GM23338 (cell line): ENCODE measurements at regions not wholly inside any gene's neighbourhood (a gene's known extent, or its start where the extent isn't known, plus 50 kb on each side); places are given as distances from the start of the nearest gene placed in this dataset.

Source experiments
- ATAC-seq: fragments of 200-7000 bp; cut with Tn5 transposase; 3 replicates; pipeline ENCODE4 v1.9.1; 2020
- DNase-seq: peaks from one replicate; pipeline ENCODE4 v3.0.0-alpha.2; 2015; ENCODE audit warnings: low spot score
- H2AFZ ChIP-seq: fragments of 200-600 bp; sonication (generic); 2 replicates; pipeline ENCODE4 v1.8.0; 2016; ENCODE audit warnings: antibody characterized with exemption, mild to moderate bottlenecking, moderate library complexity
- H3F3A ChIP-seq: fragments of 200-600 bp; sonication (generic); replicated peaks from 2 replicates; pipeline ENCODE4 v1.8.0; 2017; ENCODE audit warnings: antibody characterized with exemption, mixed run types, low read depth
- H3K27ac ChIP-seq: fragments of 200-600 bp; sonication (generic); 2 replicates; pipeline ENCODE4 v1.6.1; 2016; ENCODE audit warnings: low read depth
- H3K27me3 ChIP-seq: fragments of 200-600 bp; sonication (generic); 2 replicates; pipeline ENCODE4 v1.8.0; 2016; ENCODE audit warnings: mild to moderate bottlenecking, mixed run types, moderate library complexity; ENCODE audit not compliant: insufficient read depth
- H3K36me3 ChIP-seq: fragments of 200-600 bp; sonication (generic); 2 replicates; pipeline ENCODE4 v1.8.0; 2016; ENCODE audit warnings: mild to moderate bottlenecking; ENCODE audit not compliant: insufficient read depth
- H3K4me1 ChIP-seq: fragments of 200-600 bp; sonication (generic); 2 replicates; pipeline ENCODE4 v1.8.0; 2016; ENCODE audit warnings: mild to moderate bottlenecking, moderate library complexity; ENCODE audit not compliant: insufficient read depth
- H3K4me2 ChIP-seq: fragments of 200-600 bp; sonication (generic); 2 replicates; pipeline ENCODE4 v1.7.1; 2017; ENCODE audit warnings: mixed run types
- H3K4me3 ChIP-seq: fragments of 200-600 bp; sonication (generic); 2 replicates; pipeline ENCODE4 v1.6.1; 2016; ENCODE audit warnings: mixed run types
- H3K79me2 ChIP-seq: fragments of 200-600 bp; sonication (generic); replicated peaks from 2 replicates; pipeline ENCODE4 v1.8.0; 2017; ENCODE audit warnings: mild to moderate bottlenecking; ENCODE audit not compliant: insufficient read depth
- H3K9me2 ChIP-seq: fragments of 200-600 bp; sonication (generic); 2 replicates; pipeline ENCODE4 v1.8.0; 2017; ENCODE audit not compliant: insufficient read depth
- H4K20me1 ChIP-seq: fragments of 200-600 bp; sonication (generic); replicated peaks from 2 replicates; pipeline ENCODE4 v1.8.0; 2017; ENCODE audit warnings: mild to moderate bottlenecking; ENCODE audit not compliant: insufficient read depth
- H3K27ac Mint-ChIP-seq: 2 replicates; pipeline ENCODE4 v1.8.0; 2020; ENCODE audit warnings: inconsistent platforms, mild to moderate bottlenecking, moderate library complexity, mixed read lengths
- H3K27me3 Mint-ChIP-seq: 3 replicates; pipeline ENCODE4 v1.8.0; 2022; ENCODE audit warnings: low read depth, mild to moderate bottlenecking, moderate library complexity, mixed read lengths, inconsistent platforms; ENCODE audit not compliant: insufficient read depth, poor library complexity
- H3K36me3 Mint-ChIP-seq: 3 replicates; pipeline ENCODE4 v1.8.0; 2021; ENCODE audit warnings: low read depth, mild to moderate bottlenecking, inconsistent platforms, moderate library complexity, mixed read lengths
- H3K4me1 Mint-ChIP-seq: 3 replicates; pipeline ENCODE4 v1.8.0; 2020; ENCODE audit warnings: mild to moderate bottlenecking, inconsistent platforms, mixed read lengths
- H3K4me3 Mint-ChIP-seq: 3 replicates; pipeline ENCODE4 v1.8.0; 2021; ENCODE audit warnings: moderate library complexity, mild to moderate bottlenecking, inconsistent platforms, mixed read lengths
- H3K9me3 Mint-ChIP-seq: 3 replicates; pipeline ENCODE4 v1.8.0; 2020; ENCODE audit warnings: moderate library complexity, mild to moderate bottlenecking, inconsistent platforms, mixed read lengths
- ETS1 ChIP-seq: IDR thresholded peaks from 2 replicates; pipeline ENCODE4 v1.6.1; 2016; ENCODE audit warnings: antibody characterized with exemption
- EZH2 ChIP-seq: fragments of 200-600 bp; sonication (generic); IDR thresholded peaks from one replicate; pipeline ENCODE4 v1.8.0; 2017; ENCODE audit warnings: antibody characterized with exemption, mild to moderate bottlenecking, low read depth; ENCODE audit not compliant: unreplicated experiment
- EZH2phosphoT487 ChIP-seq: fragments of 200-600 bp; sonication (generic); IDR thresholded peaks from one replicate; pipeline ENCODE4 v1.8.1; 2018; ENCODE audit warnings: antibody characterized with exemption; ENCODE audit not compliant: unreplicated experiment
- JUNB ChIP-seq: IDR thresholded peaks from one replicate; pipeline ENCODE4 v1.6.1; 2016; ENCODE audit warnings: antibody characterized with exemption; ENCODE audit not compliant: unreplicated experiment
- POLR2AphosphoS5 ChIP-seq: IDR thresholded peaks from 2 replicates; pipeline ENCODE4 v1.6.1; 2016; ENCODE audit warnings: antibody characterized with exemption, low read depth
- REST ChIP-seq: IDR thresholded peaks from one replicate; pipeline ENCODE4 v1.6.1; 2018; ENCODE audit warnings: antibody characterized with exemption; ENCODE audit not compliant: unreplicated experiment
- STAT1 ChIP-seq: IDR thresholded peaks from one replicate; pipeline ENCODE4 v1.6.1; 2016; ENCODE audit warnings: antibody characterized with exemption; ENCODE audit not compliant: unreplicated experiment
- ZNF331 ChIP-seq: fragments of 250-450 bp; sonication (Bioruptor Pico); IDR thresholded peaks from 2 replicates; pipeline ENCODE4 v1.5.0; 2020; ENCODE audit warnings: low read depth, mild to moderate bottlenecking, moderate library complexity
- TF ChIP-seq, protein P1 (sequence below), 2 experiments: fragments of 200-600 bp in 1 of 2; sonication (generic) in 1 of 2; conservative IDR thresholded peaks; 2 replicates each; pipeline versions ENCODE4 v1.5.1 to v1.6.1; 2016 to 2017; ENCODE audit warnings: antibody characterized with exemption in 2 of 2, low read depth in 2 of 2, mild to moderate bottlenecking in 2 of 2, moderate library complexity in 1 of 2
- TF ChIP-seq, protein P2 (sequence below): fragments of 250-450 bp; sonication (Bioruptor Pico); IDR thresholded peaks from 2 replicates; pipeline ENCODE4 v1.5.0; 2020; ENCODE audit warnings: mild to moderate bottlenecking, moderate library complexity

- H3F3A ChIP-seq = no peaks in the 10 kb centered on the region
- no peaks in the 10 kb centered on the region for H3K79me2 ChIP-seq
- Mint-ChIP-seq H3K36me3 (no peaks in the 10 kb centered on the region), H3K27ac (no peak overlapping the region; the same call in 1 of the 2 replicates), H3K9me3 (no peaks in the 10 kb centered on the region; the same call in 2 of the 3 replicates), H3K4me3 (no peak overlapping the region), H3K4me1 (peaks cover 29% of the 10 kb centered on the region), H3K27me3 (peaks cover 3% of the 10 kb centered on the region)
- no peak for TF ChIP-seq EZH2
- no peak overlapping the region for H3K27ac ChIP-seq
- peaks cover 30% of the 10 kb centered on the region for H3K4me1 ChIP-seq
- H3K9me2 ChIP-seq = peaks cover 13% of the 10 kb centered on the region; the same call in 1 of the 2 replicates
- ATAC-seq (no peak), DNase-seq (no peak)
- H3K4me2 ChIP-seq = no peak overlapping the region
- H3K27me3 ChIP-seq = no peaks in the 10 kb centered on the region
- no peak overlapping the region for H2AFZ ChIP-seq
- no peaks in the 10 kb centered on the region for H4K20me1 ChIP-seq
- no peaks in the 10 kb centered on the region for H3K36me3 ChIP-seq
- H3K4me3 ChIP-seq = no peak overlapping the region
Measured at GRCh38 chr6:94462231-94462630, 1042.9 kb upstream of the EPHA7 start.

GRCh38 chr6:94456266-94456665 lies 1036.9 kb upstream of the EPHA7 start:
- Histone ChIP-seq H3K79me2 (no peaks in the 10 kb centered on the region), H2AFZ (no peak overlapping the region), H3K4me3 (no peak overlapping the region), H3K9me2 (no peaks in the 10 kb centered on the region), H3K27me3 (no peaks in the 10 kb centered on the region), H4K20me1 (no peaks in the 10 kb centered on the region), H3K36me3 (no peaks in the 10 kb centered on the region), H3K4me2 (no peak overlapping the region), H3F3A (no peaks in the 10 kb centered on the region), H3K27ac (no peak overlapping the region), H3K4me1 (no peaks in the 10 kb centered on the region)
- Mint-ChIP-seq H3K9me3 (no peaks in the 10 kb centered on the region; the same call in 2 of the 3 replicates), H3K36me3 (no peaks in the 10 kb centered on the region), H3K27ac (no peak overlapping the region; the same call in 1 of the 2 replicates), H3K27me3 (no peaks in the 10 kb centered on the region), H3K4me1 (no peaks in the 10 kb centered on the region), H3K4me3 (no peak overlapping the region)
- TF ChIP-seq STAT1 = no peak
- no peak for TF ChIP-seq EZH2
- TF ChIP-seq ZNF331 = no peak
- no peak for TF ChIP-seq EZH2phosphoT487
- TF ChIP-seq REST = no peak
- no peak for TF ChIP-seq JUNB
- TF ChIP-seq, protein P1, sequence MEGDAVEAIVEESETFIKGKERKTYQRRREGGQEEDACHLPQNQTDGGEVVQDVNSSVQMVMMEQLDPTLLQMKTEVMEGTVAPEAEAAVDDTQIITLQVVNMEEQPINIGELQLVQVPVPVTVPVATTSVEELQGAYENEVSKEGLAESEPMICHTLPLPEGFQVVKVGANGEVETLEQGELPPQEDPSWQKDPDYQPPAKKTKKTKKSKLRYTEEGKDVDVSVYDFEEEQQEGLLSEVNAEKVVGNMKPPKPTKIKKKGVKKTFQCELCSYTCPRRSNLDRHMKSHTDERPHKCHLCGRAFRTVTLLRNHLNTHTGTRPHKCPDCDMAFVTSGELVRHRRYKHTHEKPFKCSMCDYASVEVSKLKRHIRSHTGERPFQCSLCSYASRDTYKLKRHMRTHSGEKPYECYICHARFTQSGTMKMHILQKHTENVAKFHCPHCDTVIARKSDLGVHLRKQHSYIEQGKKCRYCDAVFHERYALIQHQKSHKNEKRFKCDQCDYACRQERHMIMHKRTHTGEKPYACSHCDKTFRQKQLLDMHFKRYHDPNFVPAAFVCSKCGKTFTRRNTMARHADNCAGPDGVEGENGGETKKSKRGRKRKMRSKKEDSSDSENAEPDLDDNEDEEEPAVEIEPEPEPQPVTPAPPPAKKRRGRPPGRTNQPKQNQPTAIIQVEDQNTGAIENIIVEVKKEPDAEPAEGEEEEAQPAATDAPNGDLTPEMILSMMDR (conservative IDR thresholded peaks at IDR 0.05; ENCODE audit: low read depth in 2 of 2) = no peak
- TF ChIP-seq, protein P2, sequence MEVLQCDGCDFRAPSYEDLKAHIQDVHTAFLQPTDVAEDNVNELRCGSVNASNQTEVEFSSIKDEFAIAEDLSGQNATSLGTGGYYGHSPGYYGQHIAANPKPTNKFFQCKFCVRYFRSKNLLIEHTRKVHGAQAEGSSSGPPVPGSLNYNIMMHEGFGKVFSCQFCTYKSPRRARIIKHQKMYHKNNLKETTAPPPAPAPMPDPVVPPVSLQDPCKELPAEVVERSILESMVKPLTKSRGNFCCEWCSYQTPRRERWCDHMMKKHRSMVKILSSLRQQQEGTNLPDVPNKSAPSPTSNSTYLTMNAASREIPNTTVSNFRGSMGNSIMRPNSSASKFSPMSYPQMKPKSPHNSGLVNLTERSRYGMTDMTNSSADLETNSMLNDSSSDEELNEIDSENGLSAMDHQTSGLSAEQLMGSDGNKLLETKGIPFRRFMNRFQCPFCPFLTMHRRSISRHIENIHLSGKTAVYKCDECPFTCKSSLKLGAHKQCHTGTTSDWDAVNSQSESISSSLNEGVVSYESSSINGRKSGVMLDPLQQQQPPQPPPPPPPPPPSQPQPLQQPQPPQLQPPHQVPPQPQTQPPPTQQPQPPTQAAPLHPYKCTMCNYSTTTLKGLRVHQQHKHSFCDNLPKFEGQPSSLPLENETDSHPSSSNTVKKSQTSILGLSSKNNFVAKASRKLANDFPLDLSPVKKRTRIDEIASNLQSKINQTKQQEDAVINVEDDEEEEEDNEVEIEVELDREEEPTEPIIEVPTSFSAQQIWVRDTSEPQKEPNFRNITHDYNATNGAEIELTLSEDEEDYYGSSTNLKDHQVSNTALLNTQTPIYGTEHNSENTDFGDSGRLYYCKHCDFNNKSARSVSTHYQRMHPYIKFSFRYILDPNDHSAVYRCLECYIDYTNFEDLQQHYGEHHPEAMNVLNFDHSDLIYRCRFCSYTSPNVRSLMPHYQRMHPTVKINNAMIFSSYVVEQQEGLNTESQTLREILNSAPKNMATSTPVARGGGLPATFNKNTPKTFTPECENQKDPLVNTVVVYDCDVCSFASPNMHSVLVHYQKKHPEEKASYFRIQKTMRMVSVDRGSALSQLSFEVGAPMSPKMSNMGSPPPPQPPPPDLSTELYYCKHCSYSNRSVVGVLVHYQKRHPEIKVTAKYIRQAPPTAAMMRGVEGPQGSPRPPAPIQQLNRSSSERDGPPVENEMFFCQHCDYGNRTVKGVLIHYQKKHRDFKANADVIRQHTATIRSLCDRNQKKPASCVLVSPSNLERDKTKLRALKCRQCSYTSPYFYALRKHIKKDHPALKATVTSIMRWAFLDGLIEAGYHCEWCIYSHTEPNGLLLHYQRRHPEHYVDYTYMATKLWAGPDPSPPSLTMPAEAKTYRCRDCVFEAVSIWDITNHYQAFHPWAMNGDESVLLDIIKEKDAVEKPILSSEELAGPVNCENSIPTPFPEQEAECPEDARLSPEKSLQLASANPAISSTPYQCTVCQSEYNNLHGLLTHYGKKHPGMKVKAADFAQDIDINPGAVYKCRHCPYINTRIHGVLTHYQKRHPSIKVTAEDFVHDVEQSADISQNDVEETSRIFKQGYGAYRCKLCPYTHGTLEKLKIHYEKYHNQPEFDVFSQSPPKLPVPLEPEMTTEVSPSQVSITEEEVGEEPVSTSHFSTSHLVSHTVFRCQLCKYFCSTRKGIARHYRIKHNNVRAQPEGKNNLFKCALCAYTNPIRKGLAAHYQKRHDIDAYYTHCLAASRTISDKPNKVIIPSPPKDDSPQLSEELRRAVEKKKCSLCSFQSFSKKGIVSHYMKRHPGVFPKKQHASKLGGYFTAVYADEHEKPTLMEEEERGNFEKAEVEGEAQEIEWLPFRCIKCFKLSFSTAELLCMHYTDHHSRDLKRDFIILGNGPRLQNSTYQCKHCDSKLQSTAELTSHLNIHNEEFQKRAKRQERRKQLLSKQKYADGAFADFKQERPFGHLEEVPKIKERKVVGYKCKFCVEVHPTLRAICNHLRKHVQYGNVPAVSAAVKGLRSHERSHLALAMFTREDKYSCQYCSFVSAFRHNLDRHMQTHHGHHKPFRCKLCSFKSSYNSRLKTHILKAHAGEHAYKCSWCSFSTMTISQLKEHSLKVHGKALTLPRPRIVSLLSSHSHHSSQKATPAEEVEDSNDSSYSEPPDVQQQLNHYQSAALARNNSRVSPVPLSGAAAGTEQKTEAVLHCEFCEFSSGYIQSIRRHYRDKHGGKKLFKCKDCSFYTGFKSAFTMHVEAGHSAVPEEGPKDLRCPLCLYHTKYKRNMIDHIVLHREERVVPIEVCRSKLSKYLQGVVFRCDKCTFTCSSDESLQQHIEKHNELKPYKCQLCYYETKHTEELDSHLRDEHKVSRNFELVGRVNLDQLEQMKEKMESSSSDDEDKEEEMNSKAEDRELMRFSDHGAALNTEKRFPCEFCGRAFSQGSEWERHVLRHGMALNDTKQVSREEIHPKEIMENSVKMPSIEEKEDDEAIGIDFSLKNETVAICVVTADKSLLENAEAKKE (CRISPR knock-in tag) = no peak
- no peak for TF ChIP-seq ETS1
- no peak for TF ChIP-seq POLR2AphosphoS5
- DNase-seq = no peak
- no peak for ATAC-seq
